Panc1 (cell line): ENCODE measurements at regions not wholly inside any gene's neighbourhood (a gene's known extent, or its start where the extent isn't known, plus 50 kb on each side); places are given as distances from the start of the nearest gene placed in this dataset.

Experiments used
- ATAC-seq: fragments of 200-7000 bp; cut with Tn5 transposase; 2 replicates; pipeline ENCODE4 v1.9.1; 2020; ENCODE audit warnings: mild to moderate bottlenecking, moderate library complexity
- BruUV-seq: library from RNA; stranded (reverse); fragments of 400-500 nt; replicated peaks from 2 replicates; lab custom pipeline; 2021; lab: Mats Ljungman, UMichigan
- CTCF ChIA-PET: fragments of 300-600 bp; sonication (Branson Sonifier 250); formaldehyde crosslinking; loops from one replicate; lab custom pipeline; 2022; ENCODE audit warnings: antibody characterized with exemption; lab: Charles Lee
- POLR2A ChIA-PET: fragments of 300-600 bp; sonication (Branson Sonifier 250); formaldehyde crosslinking; loops from one replicate; lab custom pipeline; 2022; ENCODE audit warnings: antibody characterized with exemption; lab: Charles Lee
- DNase-seq: peaks from one replicate; pipeline ENCODE4 v3.0.0-alpha.2; 2010; ENCODE audit warnings: low read depth, low spot score
- H3K27ac ChIP-seq: 2 replicates; pipeline ENCODE4 v1.5.1; 2011; ENCODE audit warnings: mild to moderate bottlenecking, low read length, inconsistent platforms
- H3K27me3 ChIP-seq: fragments of 200-500 bp; sonication (Bioruptor generic); 2 replicates; pipeline ENCODE4 v1.6.0; 2014; ENCODE audit warnings: low read length, inconsistent platforms; ENCODE audit not compliant: control insufficient read depth, insufficient read depth
- H3K36me3 ChIP-seq: fragments of 200-500 bp; sonication (Bioruptor generic); 2 replicates; pipeline ENCODE4 v1.5.1; 2014; ENCODE audit warnings: inconsistent platforms, mild to moderate bottlenecking, low read length, moderate library complexity; ENCODE audit not compliant: control insufficient read depth, insufficient read depth
- H3K4me1 ChIP-seq: 2 replicates; pipeline ENCODE4 v1.5.1; 2011; ENCODE audit warnings: inconsistent platforms, mild to moderate bottlenecking, low read length, moderate library complexity; ENCODE audit not compliant: control insufficient read depth, insufficient read depth
- H3K4me3 ChIP-seq, 2 experiments: 2 replicates each; pipeline ENCODE4 v1.5.1; 2011 to 2012; ENCODE audit warnings: low read depth in 2 of 2, low read length in 2 of 2, mild to moderate bottlenecking in 2 of 2, inconsistent platforms in 1 of 2, moderate library complexity in 1 of 2
- H3K9me3 ChIP-seq: fragments of 200-500 bp; sonication (Bioruptor generic); 2 replicates; pipeline ENCODE4 v1.5.1; 2014; ENCODE audit warnings: low read depth, mild to moderate bottlenecking, inconsistent platforms, low read length, moderate library complexity; ENCODE audit not compliant: control insufficient read depth, insufficient read depth
- POLR2AphosphoS5 ChIP-seq: IDR thresholded peaks from 2 replicates; pipeline ENCODE4 v1.6.1; 2012; ENCODE audit warnings: mild to moderate bottlenecking, low read depth, low read length, moderate library complexity
- SIN3A ChIP-seq: IDR thresholded peaks from 2 replicates; pipeline ENCODE4 v1.6.1; 2012; ENCODE audit warnings: low read depth, mild to moderate bottlenecking, low read length, moderate library complexity, borderline replicate concordance; ENCODE audit not compliant: insufficient read depth
- TCF7L2 ChIP-seq: IDR thresholded peaks from 2 replicates; pipeline ENCODE4 v1.6.1; 2011; ENCODE audit warnings: mild to moderate bottlenecking, low read depth, low read length, inconsistent platforms
- in situ Hi-C: cut with HindIII; loops from 2 replicates; pipeline ENCODE4 v1.10.0; 2016; ENCODE audit warnings: low sequenced_read_pairs, low pct_unique_long_range_greater_than_20kb
- intact Hi-C: fragments of 100-400 bp; cut with micrococcal nuclease; formaldehyde crosslinking; loops from one replicate; pipeline ENCODE4 v1.10.0; 2022; ENCODE audit not compliant: unreplicated experiment
- TF ChIP-seq, protein P1 (sequence below), 2 experiments: IDR thresholded peaks; 2 replicates each; pipeline ENCODE4 v1.6.1; 2011 to 2012; ENCODE audit warnings: low read depth in 2 of 2, control low read depth in 1 of 2, low read length in 1 of 2, mild to moderate bottlenecking in 1 of 2, moderate library complexity in 1 of 2; ENCODE audit not compliant: insufficient read depth in 1 of 2
- TF ChIP-seq, protein P2 (sequence below): fragments of 450-650 bp; IDR thresholded peaks from 2 replicates; pipeline ENCODE4 v1.5.1; 2017; ENCODE audit warnings: mild to moderate bottlenecking

DNA sequence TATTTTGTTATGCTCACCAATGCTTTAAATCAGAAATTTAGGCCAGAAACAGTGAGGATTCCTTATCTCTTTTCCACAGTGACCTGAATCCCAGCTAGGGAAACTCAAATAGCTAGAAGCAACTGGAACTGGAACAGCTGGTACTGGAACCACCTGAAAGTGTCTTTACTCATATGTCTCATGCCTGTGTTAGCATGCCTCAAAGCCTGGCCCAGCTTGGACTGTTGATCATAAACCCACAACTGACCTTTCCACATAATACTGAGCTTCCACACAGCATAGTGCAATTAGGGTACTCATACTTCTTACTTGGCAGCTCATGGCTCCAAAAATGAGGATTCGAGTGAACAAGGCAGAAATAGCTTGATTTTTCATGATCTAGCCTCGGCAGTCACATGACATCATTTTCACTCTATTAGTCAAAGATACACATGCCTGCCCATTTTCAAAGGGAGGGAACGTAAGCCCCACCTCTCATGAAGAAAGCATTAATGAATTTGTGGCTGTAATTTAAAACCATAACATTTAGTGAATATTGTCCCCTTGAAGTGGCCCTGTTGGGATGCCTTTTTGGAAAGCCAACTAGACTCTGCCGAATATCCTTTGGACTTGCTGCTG, 80.8 kb upstream of the ACSL1 start:
- no TSS peak for BruUV-seq

DNA sequence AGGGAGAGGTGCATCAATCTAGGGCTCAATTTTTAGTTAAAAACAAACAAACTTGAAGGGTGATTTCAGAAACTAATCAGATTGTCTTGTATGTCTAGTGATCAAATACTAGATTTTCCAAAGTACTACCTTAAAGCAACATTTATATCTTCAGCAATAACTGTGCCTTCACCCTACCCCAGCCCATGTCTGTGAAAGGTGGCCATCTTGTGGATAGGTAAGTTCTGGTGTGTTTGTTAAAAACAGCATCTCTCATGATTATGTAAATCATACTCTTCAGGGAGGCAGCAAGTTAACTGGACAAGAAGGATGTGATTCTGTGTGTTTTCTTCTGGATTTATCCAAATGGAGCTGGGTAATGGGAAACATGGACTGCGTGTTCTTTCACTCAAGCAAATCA, 81.4 kb upstream of the ACSL1 start:
- Histone ChIP-seq H3K4me1 (no peaks in the 10 kb centered on the region), H3K27me3 (no peaks in the 10 kb centered on the region), H3K4me3 (no peak overlapping the region), H3K27ac (no peak overlapping the region), H3K9me3 (no peaks in the 10 kb centered on the region), H3K36me3 (no peaks in the 10 kb centered on the region)
- TF ChIP-seq POLR2AphosphoS5 (no peak), SIN3A (no peak), TCF7L2 (no peak)
- TF ChIP-seq, protein P1, sequence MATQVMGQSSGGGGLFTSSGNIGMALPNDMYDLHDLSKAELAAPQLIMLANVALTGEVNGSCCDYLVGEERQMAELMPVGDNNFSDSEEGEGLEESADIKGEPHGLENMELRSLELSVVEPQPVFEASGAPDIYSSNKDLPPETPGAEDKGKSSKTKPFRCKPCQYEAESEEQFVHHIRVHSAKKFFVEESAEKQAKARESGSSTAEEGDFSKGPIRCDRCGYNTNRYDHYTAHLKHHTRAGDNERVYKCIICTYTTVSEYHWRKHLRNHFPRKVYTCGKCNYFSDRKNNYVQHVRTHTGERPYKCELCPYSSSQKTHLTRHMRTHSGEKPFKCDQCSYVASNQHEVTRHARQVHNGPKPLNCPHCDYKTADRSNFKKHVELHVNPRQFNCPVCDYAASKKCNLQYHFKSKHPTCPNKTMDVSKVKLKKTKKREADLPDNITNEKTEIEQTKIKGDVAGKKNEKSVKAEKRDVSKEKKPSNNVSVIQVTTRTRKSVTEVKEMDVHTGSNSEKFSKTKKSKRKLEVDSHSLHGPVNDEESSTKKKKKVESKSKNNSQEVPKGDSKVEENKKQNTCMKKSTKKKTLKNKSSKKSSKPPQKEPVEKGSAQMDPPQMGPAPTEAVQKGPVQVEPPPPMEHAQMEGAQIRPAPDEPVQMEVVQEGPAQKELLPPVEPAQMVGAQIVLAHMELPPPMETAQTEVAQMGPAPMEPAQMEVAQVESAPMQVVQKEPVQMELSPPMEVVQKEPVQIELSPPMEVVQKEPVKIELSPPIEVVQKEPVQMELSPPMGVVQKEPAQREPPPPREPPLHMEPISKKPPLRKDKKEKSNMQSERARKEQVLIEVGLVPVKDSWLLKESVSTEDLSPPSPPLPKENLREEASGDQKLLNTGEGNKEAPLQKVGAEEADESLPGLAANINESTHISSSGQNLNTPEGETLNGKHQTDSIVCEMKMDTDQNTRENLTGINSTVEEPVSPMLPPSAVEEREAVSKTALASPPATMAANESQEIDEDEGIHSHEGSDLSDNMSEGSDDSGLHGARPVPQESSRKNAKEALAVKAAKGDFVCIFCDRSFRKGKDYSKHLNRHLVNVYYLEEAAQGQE (IDR thresholded peaks at IDR 0.05; ENCODE audit: insufficient read depth in 1 of 2, low read depth in 2 of 2, low read length in 1 of 2) = no peak
- TF ChIP-seq, protein P2, sequence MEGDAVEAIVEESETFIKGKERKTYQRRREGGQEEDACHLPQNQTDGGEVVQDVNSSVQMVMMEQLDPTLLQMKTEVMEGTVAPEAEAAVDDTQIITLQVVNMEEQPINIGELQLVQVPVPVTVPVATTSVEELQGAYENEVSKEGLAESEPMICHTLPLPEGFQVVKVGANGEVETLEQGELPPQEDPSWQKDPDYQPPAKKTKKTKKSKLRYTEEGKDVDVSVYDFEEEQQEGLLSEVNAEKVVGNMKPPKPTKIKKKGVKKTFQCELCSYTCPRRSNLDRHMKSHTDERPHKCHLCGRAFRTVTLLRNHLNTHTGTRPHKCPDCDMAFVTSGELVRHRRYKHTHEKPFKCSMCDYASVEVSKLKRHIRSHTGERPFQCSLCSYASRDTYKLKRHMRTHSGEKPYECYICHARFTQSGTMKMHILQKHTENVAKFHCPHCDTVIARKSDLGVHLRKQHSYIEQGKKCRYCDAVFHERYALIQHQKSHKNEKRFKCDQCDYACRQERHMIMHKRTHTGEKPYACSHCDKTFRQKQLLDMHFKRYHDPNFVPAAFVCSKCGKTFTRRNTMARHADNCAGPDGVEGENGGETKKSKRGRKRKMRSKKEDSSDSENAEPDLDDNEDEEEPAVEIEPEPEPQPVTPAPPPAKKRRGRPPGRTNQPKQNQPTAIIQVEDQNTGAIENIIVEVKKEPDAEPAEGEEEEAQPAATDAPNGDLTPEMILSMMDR = no peak
- CTCF ChIA-PET = no interaction called here
- intact Hi-C loops = no loop called here
- DNase-seq (no peak), ATAC-seq (no peak)
- POLR2A ChIA-PET = no interaction called here
- BruUV-seq = no TSS peak
- in situ Hi-C loops = no loop called here

More for the DNA sequence above, 80.8 kb upstream of the ACSL1 start:
- Histone ChIP-seq H3K27ac (no peak overlapping the region), H3K36me3 (no peaks in the 10 kb centered on the region), H3K4me1 (no peaks in the 10 kb centered on the region), H3K4me3 (no peak overlapping the region), H3K27me3 (no peaks in the 10 kb centered on the region), H3K9me3 (no peaks in the 10 kb centered on the region)
- CTCF ChIA-PET = no interaction called here
- no peak for ATAC-seq
- TF ChIP-seq, protein P2 = no peak
- TF ChIP-seq, protein P1 (IDR thresholded peaks at IDR 0.05; ENCODE audit: insufficient read depth in 1 of 2, low read depth in 2 of 2, low read length in 1 of 2) = no peak
- no peak for TF ChIP-seq SIN3A
- no peak for TF ChIP-seq POLR2AphosphoS5
- TF ChIP-seq TCF7L2 = no peak
- intact Hi-C loops = no loop called here
- POLR2A ChIA-PET = no interaction called here
- in situ Hi-C loops = no loop called here
- no peak for DNase-seq
